A673 (cell line): ENCODE measurements at regions not wholly inside any gene's neighbourhood (a gene's known extent, or its start where the extent isn't known, plus 50 kb on each side); places are given as distances from the start of the nearest gene placed in this dataset.
"Not testable (repeated sequence)": the region's sequence is repeated elsewhere in the genome, so short reads cannot be mapped to it uniquely, and the experiment has no call there.

Experiments used
- CTCF ChIP-seq: fragments of 300-800, 200-600 bp; sonication (generic); conservative IDR thresholded peaks from 2 replicates; pipeline ENCODE4 v1.5.1; 2017; ENCODE audit warnings: low read depth, mild to moderate bottlenecking, antibody characterized with exemption, low read length, moderate library complexity, mixed read lengths
- EZH2 ChIP-seq: fragments of 200-600 bp; sonication (generic); IDR thresholded peaks from 2 replicates; pipeline ENCODE4 v1.6.1; 2017; ENCODE audit warnings: borderline replicate concordance, low read depth, mild to moderate bottlenecking, mixed read lengths, antibody characterized with exemption, low read length; ENCODE audit not compliant: poor library complexity, severe bottlenecking

DNA sequence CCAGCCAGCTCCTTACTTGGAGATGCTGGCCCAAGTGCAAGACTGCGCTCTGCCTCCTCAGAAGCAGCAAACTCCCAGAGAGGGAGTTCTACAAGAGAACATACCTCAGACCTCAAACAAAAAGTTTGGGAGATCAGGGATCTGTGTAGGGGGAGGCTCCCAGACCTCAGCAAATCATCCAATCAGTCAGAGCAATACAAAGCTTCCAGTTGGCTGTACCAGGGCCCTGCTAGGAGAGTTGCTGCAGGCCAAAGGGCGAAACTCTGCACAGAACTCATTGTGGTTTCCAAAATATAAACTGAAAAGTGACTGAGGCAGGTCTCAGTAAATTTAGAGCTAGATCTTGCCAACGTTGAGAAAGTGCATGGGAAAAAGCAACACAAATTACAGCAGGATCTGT, 144.3 kb upstream of the NPAP1 start:
- not testable (repeated sequence) for TF ChIP-seq EZH2, CTCF
